ENCODE measurements at regions not wholly inside any gene's neighbourhood (a gene's known extent, or its start where the extent isn't known, plus 50 kb on each side); places are given as distances from the start of the nearest gene placed in this dataset.

- no peak overlapping the region for H3K4me2 ChIP-seq
- H3K36me3 ChIP-seq (ENCODE audit: insufficient read depth): no peaks in the 10 kb centered on the region
- H3F3A ChIP-seq (replicated peaks; ENCODE audit: low read depth): no peaks in the 10 kb centered on the region
- TF ChIP-seq ZNF114 (CRISPR knock-in tag; IDR thresholded peaks at IDR 0.05) (no peak), ZNF462 (CRISPR knock-in tag; IDR thresholded peaks at IDR 0.05) (no peak), EZH2 (IDR thresholded peaks at IDR 0.05; ENCODE audit: low read depth, unreplicated experiment) (no peak), NANOG (IDR thresholded peaks at IDR 0.05; ENCODE audit: borderline replicate concordance) (no peak), POLR2AphosphoS5 (IDR thresholded peaks at IDR 0.05; ENCODE audit: low read depth) (no peak), JUNB (IDR thresholded peaks at IDR 0.05; ENCODE audit: unreplicated experiment) (no peak), REST (IDR thresholded peaks at IDR 0.05; ENCODE audit: unreplicated experiment) (no peak), EZH2phosphoT487 (IDR thresholded peaks at IDR 0.05; ENCODE audit: unreplicated experiment) (no peak)
- H3K27me3 ChIP-seq (ENCODE audit: insufficient read depth): no peaks in the 10 kb centered on the region
- H3K27ac ChIP-seq (ENCODE audit: low read depth): no peak overlapping the region
- H4K20me1 ChIP-seq (replicated peaks; ENCODE audit: insufficient read depth): no peaks in the 10 kb centered on the region
- H2AFZ ChIP-seq: peak overlapping the region; percentile 52; the same call in 1 of the 2 replicates
- H3K27me3 Mint-ChIP-seq (ENCODE audit: insufficient read depth, low read depth, poor library complexity): no peaks in the 10 kb centered on the region
- DNase-seq (ENCODE audit: low spot score) (no peak), ATAC-seq (no peak)
- no peak overlapping the region for H3K4me3 ChIP-seq
- H3K27ac Mint-ChIP-seq: no peak overlapping the region
- H3K4me1 ChIP-seq (ENCODE audit: insufficient read depth): no peaks in the 10 kb centered on the region
- no peaks in the 10 kb centered on the region for H3K9me3 Mint-ChIP-seq
- no peaks in the 10 kb centered on the region for H3K36me3 Mint-ChIP-seq (ENCODE audit: low read depth)
- H3K79me2 ChIP-seq (replicated peaks; ENCODE audit: insufficient read depth): no peaks in the 10 kb centered on the region
- no peak overlapping the region for H3K4me3 Mint-ChIP-seq
- 0 out of 3 replicates have a peak, but pooled peaks cover 2% of the 10 kb centered on the region for H3K4me1 Mint-ChIP-seq
- no peaks in the 10 kb centered on the region for H3K9me2 ChIP-seq (ENCODE audit: insufficient read depth)
Measured at GRCh38 chr4:59044286-59044900, 1934.2 kb upstream of the IGFBP7 start.
